Osteoblast (primary cell): ENCODE measurements at regions not wholly inside any gene's neighbourhood (a gene's known extent, or its start where the extent isn't known, plus 50 kb on each side); places are given as distances from the start of the nearest gene placed in this dataset.

Experiments used
- DNase-seq: peaks from one replicate; pipeline ENCODE4 v3.0.0; 2011; ENCODE audit warnings: low spot score, mixed read lengths; ENCODE audit not compliant: insufficient read length; ENCODE audit errors: missing footprints
- H2AFZ ChIP-seq: 2 replicates; pipeline ENCODE4 v1.6.0; 2011; ENCODE audit warnings: mild to moderate bottlenecking, low read length
- H3K27ac ChIP-seq: 2 replicates; pipeline ENCODE4 v1.5.1; 2011; ENCODE audit warnings: mild to moderate bottlenecking, low read depth, low read length, moderate library complexity
- H3K27me3 ChIP-seq: 2 replicates; pipeline ENCODE4 v1.6.0; 2012; ENCODE audit warnings: mild to moderate bottlenecking, control low read depth, inconsistent platforms, low read length, moderate library complexity; ENCODE audit not compliant: insufficient read depth
- H3K36me3 ChIP-seq: 2 replicates; pipeline ENCODE4 v1.5.1; 2011; ENCODE audit warnings: mild to moderate bottlenecking, low read length, control low read depth, moderate library complexity; ENCODE audit not compliant: insufficient read depth
- H3K4me1 ChIP-seq: 2 replicates; pipeline ENCODE4 v1.5.1; 2011; ENCODE audit warnings: mild to moderate bottlenecking, low read length, control low read depth, moderate library complexity; ENCODE audit not compliant: insufficient read depth
- H3K4me2 ChIP-seq: 2 replicates; pipeline ENCODE4 v1.6.0; 2011; ENCODE audit warnings: mild to moderate bottlenecking, low read length; ENCODE audit not compliant: insufficient read depth
- H3K4me3 ChIP-seq: fragments of 200-600 bp; sonication (generic); 3 replicates; pipeline ENCODE4 v1.5.1; 2012; ENCODE audit warnings: mild to moderate bottlenecking, low read length, inconsistent platforms; ENCODE audit not compliant: insufficient read depth
- H3K79me2 ChIP-seq: 2 replicates; pipeline ENCODE4 v1.6.0; 2012; ENCODE audit warnings: mild to moderate bottlenecking, low read length, control low read depth, inconsistent platforms; ENCODE audit not compliant: insufficient read depth
- H3K9me3 ChIP-seq: 2 replicates; pipeline ENCODE4 v1.5.1; 2011; ENCODE audit warnings: low read depth, low read length, control low read depth
- H4K20me1 ChIP-seq: 2 replicates; pipeline ENCODE4 v1.6.0; 2012; ENCODE audit warnings: mild to moderate bottlenecking, low read length, control low read depth; ENCODE audit not compliant: insufficient read depth
- TF ChIP-seq, protein P1 (sequence below): IDR thresholded peaks from 2 replicates; pipeline ENCODE4 v1.5.1; 2011; ENCODE audit warnings: mild to moderate bottlenecking, low read depth, low read length, moderate library complexity; ENCODE audit errors: extremely low read depth

- H3K79me2 ChIP-seq: no peaks in the 10 kb centered on the region
- no peak for DNase-seq
- H3K4me1 ChIP-seq: peaks cover 16% of the 10 kb centered on the region
- H3K36me3 ChIP-seq: no peaks in the 10 kb centered on the region
- no peaks in the 10 kb centered on the region for H3K27me3 ChIP-seq
- H4K20me1 ChIP-seq: no peaks in the 10 kb centered on the region
- H3K9me3 ChIP-seq: no peaks in the 10 kb centered on the region
- no peak overlapping the region for H3K27ac ChIP-seq
- no peak overlapping the region for H3K4me2 ChIP-seq
- H2AFZ ChIP-seq: no peak overlapping the region
- H3K4me3 ChIP-seq: no peak overlapping the region
- TF ChIP-seq, protein P1, sequence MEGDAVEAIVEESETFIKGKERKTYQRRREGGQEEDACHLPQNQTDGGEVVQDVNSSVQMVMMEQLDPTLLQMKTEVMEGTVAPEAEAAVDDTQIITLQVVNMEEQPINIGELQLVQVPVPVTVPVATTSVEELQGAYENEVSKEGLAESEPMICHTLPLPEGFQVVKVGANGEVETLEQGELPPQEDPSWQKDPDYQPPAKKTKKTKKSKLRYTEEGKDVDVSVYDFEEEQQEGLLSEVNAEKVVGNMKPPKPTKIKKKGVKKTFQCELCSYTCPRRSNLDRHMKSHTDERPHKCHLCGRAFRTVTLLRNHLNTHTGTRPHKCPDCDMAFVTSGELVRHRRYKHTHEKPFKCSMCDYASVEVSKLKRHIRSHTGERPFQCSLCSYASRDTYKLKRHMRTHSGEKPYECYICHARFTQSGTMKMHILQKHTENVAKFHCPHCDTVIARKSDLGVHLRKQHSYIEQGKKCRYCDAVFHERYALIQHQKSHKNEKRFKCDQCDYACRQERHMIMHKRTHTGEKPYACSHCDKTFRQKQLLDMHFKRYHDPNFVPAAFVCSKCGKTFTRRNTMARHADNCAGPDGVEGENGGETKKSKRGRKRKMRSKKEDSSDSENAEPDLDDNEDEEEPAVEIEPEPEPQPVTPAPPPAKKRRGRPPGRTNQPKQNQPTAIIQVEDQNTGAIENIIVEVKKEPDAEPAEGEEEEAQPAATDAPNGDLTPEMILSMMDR: no peak
These were observed 335.5 kb upstream of the CBLB start for GRCh38 chr3:106204160-106204868.

- TF ChIP-seq, protein P1: no peak
- Histone ChIP-seq H4K20me1 (no peaks in the 10 kb centered on the region), H3K27ac (peak overlapping the region; percentile 61), H3K4me3 (peak overlapping the region; percentile 42), H3K4me1 (peaks cover 16% of the 10 kb centered on the region), H3K4me2 (peak overlapping the region; percentile 64), H2AFZ (peak overlapping the region; percentile 86), H3K36me3 (no peaks in the 10 kb centered on the region), H3K9me3 (no peaks in the 10 kb centered on the region), H3K27me3 (no peaks in the 10 kb centered on the region), H3K79me2 (no peaks in the 10 kb centered on the region)
- peak; percentile 52 for DNase-seq
These were observed 337.3 kb upstream of the CBLB start for GRCh38 chr3:106206146-106206545.

GRCh38 chr3:106206613-106207012 is 337.8 kb upstream of the CBLB start:
- peak overlapping the region; percentile 86 for H2AFZ ChIP-seq
- TF ChIP-seq, protein P1: no peak
- no peak overlapping the region for H3K4me3 ChIP-seq
- H4K20me1 ChIP-seq: no peaks in the 10 kb centered on the region
- H3K36me3 ChIP-seq: no peaks in the 10 kb centered on the region
- peak overlapping the region; percentile 61 for H3K27ac ChIP-seq
- H3K4me2 ChIP-seq: peak overlapping the region; percentile 64
- no peaks in the 10 kb centered on the region for H3K79me2 ChIP-seq
- no peaks in the 10 kb centered on the region for H3K27me3 ChIP-seq
- no peaks in the 10 kb centered on the region for H3K9me3 ChIP-seq
- H3K4me1 ChIP-seq: peaks cover 16% of the 10 kb centered on the region
- DNase-seq: peak; percentile 23

DNA sequence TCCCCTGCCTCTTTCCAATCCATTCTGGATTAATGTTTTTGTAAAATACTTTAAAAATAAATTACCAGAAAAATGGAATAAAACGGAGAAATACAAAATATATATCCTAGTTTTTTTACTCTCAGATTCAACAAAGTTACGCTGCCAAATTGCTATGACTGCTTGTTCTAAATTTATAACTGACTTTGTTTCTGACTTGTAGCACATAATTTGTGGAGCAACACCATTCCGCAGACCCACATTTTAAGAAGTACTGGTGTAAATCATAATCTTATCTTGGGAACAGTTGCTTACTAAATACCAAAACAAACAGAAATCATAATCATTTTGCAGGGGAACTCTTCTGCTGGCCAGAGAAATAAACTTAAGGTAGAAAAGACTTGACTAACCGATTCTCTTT is 339.4 kb upstream of the CBLB start:
- DNase-seq: no peak
- H3K27me3 ChIP-seq: no peaks in the 10 kb centered on the region
- peaks cover 22% of the 10 kb centered on the region for H3K4me1 ChIP-seq
- H3K36me3 ChIP-seq: no peaks in the 10 kb centered on the region
- TF ChIP-seq, protein P1: no peak
- peak overlapping the region; percentile 53 for H2AFZ ChIP-seq
- H3K4me2 ChIP-seq: peak overlapping the region; percentile 55
- H3K27ac ChIP-seq: peak overlapping the region; percentile 50
- no peaks in the 10 kb centered on the region for H4K20me1 ChIP-seq
- H3K9me3 ChIP-seq: no peaks in the 10 kb centered on the region
- H3K79me2 ChIP-seq: no peaks in the 10 kb centered on the region
- H3K4me3 ChIP-seq: no peak overlapping the region
